ENCODE measurements at regions not wholly inside any gene's neighbourhood (a gene's known extent, or its start where the extent isn't known, plus 50 kb on each side); places are given as distances from the start of the nearest gene placed in this dataset.

GRCh38 chr5:73354406-73354805, 94.2 kb downstream of the FOXD1 start:
- Histone ChIP-seq H3K36me3 (ENCODE audit: control insufficient read depth, insufficient read depth, low read length) (no peaks in the 10 kb centered on the region), H3K4me3 (ENCODE audit: low read length) (no peak overlapping the region), H3K9ac (ENCODE audit: low read length) (no peak overlapping the region), H3K9me3 (ENCODE audit: control insufficient read depth, low read length) (no peaks in the 10 kb centered on the region), H3K4me1 (ENCODE audit: control insufficient read depth, insufficient read depth, low read length) (no peaks in the 10 kb centered on the region), H3K27me3 (ENCODE audit: control insufficient read depth, insufficient read depth, low read length) (peaks cover 17% of the 10 kb centered on the region)

DNA sequence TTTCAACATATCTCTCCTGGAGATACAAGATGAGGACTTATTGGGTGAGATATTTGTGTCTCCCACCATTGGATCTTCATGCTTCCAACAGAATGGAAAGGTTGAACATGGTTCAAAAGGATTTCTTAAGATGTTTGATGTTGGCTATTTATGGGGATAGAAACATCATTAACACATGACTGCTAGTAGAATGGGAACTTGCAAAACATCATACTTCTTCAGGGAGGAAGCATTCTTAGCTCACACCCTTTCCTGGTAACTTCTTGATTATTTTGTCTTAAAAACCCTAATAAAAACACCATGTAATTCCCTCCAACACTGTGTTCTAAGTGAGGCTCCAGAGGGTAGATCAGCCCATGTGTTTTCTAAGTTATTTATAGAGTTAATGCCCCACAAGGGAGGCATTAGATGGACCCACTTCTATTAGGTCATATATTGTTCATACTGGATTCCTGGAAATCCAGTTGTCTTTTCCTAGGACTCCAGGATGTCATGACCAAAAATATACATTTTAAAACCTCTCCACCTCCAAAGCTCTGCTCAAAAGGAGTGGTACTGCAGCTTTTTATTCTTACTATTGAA, 95.8 kb downstream of the FOXD1 start:
- H3K4me1 ChIP-seq (ENCODE audit: control insufficient read depth, insufficient read depth, low read length): no peaks in the 10 kb centered on the region
- no peaks in the 10 kb centered on the region for H3K9me3 ChIP-seq (ENCODE audit: control insufficient read depth, low read length)
- no peak overlapping the region for H3K4me3 ChIP-seq (ENCODE audit: low read length)
- H3K27me3 ChIP-seq (ENCODE audit: control insufficient read depth, insufficient read depth, low read length): peaks cover 14% of the 10 kb centered on the region
- no peak overlapping the region for H3K9ac ChIP-seq (ENCODE audit: low read length)
- no peaks in the 10 kb centered on the region for H3K36me3 ChIP-seq (ENCODE audit: control insufficient read depth, insufficient read depth, low read length)

- Histone ChIP-seq H3K9me3 (ENCODE audit: control insufficient read depth, low read length) (no peaks in the 10 kb centered on the region), H3K9ac (ENCODE audit: low read length) (no peak overlapping the region), H3K27me3 (ENCODE audit: control insufficient read depth, insufficient read depth, low read length) (peaks cover 9% of the 10 kb centered on the region), H3K4me1 (ENCODE audit: control insufficient read depth, insufficient read depth, low read length) (no peaks in the 10 kb centered on the region), H3K36me3 (ENCODE audit: control insufficient read depth, insufficient read depth, low read length) (no peaks in the 10 kb centered on the region), H3K4me3 (ENCODE audit: low read length) (no peak overlapping the region)
Measured at GRCh38 chr5:73352243-73352642, 96.3 kb downstream of the FOXD1 start.

DNA sequence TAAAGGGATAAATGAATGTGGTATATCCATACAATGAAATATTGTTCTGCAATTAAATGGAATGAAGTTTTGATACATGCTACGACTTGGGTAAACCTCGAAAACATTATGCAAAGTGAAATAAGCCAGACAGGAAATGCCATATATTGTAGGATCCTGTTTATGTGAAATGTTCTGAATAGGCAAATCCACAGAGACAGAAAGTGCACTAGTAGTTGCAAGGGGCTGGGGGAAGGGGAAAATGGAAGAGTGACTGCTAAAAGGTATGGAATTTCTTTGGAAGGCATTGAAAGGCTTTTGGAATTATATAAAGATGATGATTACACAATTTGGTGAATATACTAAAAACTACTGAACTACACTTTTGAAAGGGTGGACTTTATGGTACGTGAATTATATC, 97.0 kb downstream of the FOXD1 start:
- peaks cover 9% of the 10 kb centered on the region for H3K27me3 ChIP-seq (ENCODE audit: control insufficient read depth, insufficient read depth, low read length)
- no peaks in the 10 kb centered on the region for H3K4me1 ChIP-seq (ENCODE audit: control insufficient read depth, insufficient read depth, low read length)
- no peak overlapping the region for H3K9ac ChIP-seq (ENCODE audit: low read length)
- H3K9me3 ChIP-seq (ENCODE audit: control insufficient read depth, low read length): no peaks in the 10 kb centered on the region
- no peaks in the 10 kb centered on the region for H3K36me3 ChIP-seq (ENCODE audit: control insufficient read depth, insufficient read depth, low read length)
- no peak overlapping the region for H3K4me3 ChIP-seq (ENCODE audit: low read length)

DNA sequence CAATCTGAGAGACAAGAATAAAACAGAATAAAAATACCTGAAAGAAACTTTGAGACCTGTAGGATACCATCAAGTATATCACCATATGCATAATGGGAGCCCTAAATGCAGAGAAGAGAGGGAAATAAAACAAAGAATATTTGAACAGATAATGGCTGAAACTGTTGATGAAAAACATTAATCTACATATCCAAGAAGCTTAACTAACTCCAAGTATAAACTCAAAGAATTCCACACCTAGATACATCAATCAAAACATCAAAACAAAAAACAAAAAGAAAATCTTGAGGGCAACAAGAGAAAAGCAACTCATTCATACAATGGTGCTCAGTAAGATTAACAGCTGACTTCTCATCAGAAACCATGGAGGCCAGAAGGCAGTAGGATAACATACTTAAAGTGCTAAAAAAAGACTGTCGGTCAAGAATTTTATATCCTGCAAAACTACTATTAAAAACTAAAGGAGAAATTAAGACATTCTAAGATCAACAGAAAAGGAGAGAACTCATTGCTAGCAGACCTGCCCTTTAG, 101.6 kb downstream of the FOXD1 start:
- H3K9ac ChIP-seq (ENCODE audit: low read length): no peak overlapping the region
- no peak overlapping the region for H3K4me3 ChIP-seq (ENCODE audit: low read length)
- no peaks in the 10 kb centered on the region for H3K4me1 ChIP-seq (ENCODE audit: control insufficient read depth, insufficient read depth, low read length)
- peaks cover 3% of the 10 kb centered on the region for H3K27me3 ChIP-seq (ENCODE audit: control insufficient read depth, insufficient read depth, low read length)
- no peaks in the 10 kb centered on the region for H3K36me3 ChIP-seq (ENCODE audit: control insufficient read depth, insufficient read depth, low read length)
- no peaks in the 10 kb centered on the region for H3K9me3 ChIP-seq (ENCODE audit: control insufficient read depth, low read length)

DNA sequence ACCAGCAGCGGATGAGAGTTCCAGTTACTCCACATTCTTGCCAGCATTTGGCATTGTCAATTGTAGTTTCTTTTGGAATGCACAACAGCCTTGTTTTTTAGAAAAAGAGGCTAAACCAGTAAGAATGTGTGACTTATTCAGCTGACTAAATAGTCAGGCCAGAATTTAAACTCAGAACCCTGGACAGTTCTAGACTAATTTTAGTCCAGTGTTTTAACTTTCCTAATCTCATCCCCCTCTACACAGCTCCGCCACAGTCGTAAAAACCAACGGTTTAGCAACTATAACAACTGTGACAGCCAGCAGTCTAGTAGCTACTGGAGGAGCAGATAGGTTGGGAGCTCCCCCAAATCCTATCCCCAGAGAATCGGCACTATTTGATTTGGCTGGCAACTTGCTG, 103.7 kb downstream of the FOXD1 start:
- H3K9ac ChIP-seq (ENCODE audit: low read length): no peak overlapping the region
- no peaks in the 10 kb centered on the region for H3K36me3 ChIP-seq (ENCODE audit: control insufficient read depth, insufficient read depth, low read length)
- no peaks in the 10 kb centered on the region for H3K9me3 ChIP-seq (ENCODE audit: control insufficient read depth, low read length)
- no peak overlapping the region for H3K4me3 ChIP-seq (ENCODE audit: low read length)
- H3K27me3 ChIP-seq (ENCODE audit: control insufficient read depth, insufficient read depth, low read length): peaks cover 8% of the 10 kb centered on the region
- no peaks in the 10 kb centered on the region for H3K4me1 ChIP-seq (ENCODE audit: control insufficient read depth, insufficient read depth, low read length)

GRCh38 chr5:73339711-73340110, 108.9 kb downstream of the FOXD1 start:
- peaks cover 36% of the 10 kb centered on the region for H3K27me3 ChIP-seq (ENCODE audit: control insufficient read depth, insufficient read depth, low read length)
- no peak overlapping the region for H3K4me3 ChIP-seq (ENCODE audit: low read length)
- H3K9me3 ChIP-seq (ENCODE audit: control insufficient read depth, low read length): no peaks in the 10 kb centered on the region
- no peaks in the 10 kb centered on the region for H3K36me3 ChIP-seq (ENCODE audit: control insufficient read depth, insufficient read depth, low read length)
- H3K4me1 ChIP-seq (ENCODE audit: control insufficient read depth, insufficient read depth, low read length): no peaks in the 10 kb centered on the region
- no peak overlapping the region for H3K9ac ChIP-seq (ENCODE audit: low read length)

DNA sequence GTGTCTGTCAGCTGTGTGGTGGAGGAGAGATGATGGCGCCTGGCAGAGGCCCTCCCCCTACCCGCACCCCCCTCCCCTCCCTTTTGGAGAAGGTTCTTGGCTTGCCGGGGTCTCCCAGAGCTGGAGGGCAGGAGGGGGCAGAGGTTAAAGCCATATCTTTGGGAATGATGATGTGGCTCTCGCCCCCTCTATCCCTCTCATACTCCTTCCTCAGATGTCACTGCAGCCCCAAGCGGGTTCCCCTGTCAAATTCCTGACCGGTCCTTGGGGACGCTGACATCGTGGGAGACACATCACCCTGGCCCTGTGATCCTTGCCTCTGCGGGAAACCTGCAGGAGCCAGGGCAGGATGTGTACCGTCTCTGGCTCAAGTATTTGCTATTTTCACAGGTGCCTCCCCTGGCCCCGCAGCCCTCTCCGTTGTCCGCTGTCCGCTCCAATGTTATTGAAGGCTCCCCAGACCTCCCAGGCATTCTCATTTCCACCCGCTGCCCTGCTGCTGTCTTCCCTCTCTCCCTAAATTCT, 109.5 kb downstream of the FOXD1 start:
- Histone ChIP-seq H3K4me3 (ENCODE audit: low read length) (no peak overlapping the region), H3K36me3 (ENCODE audit: control insufficient read depth, insufficient read depth, low read length) (no peaks in the 10 kb centered on the region), H3K9ac (ENCODE audit: low read length) (no peak overlapping the region), H3K27me3 (ENCODE audit: control insufficient read depth, insufficient read depth, low read length) (peaks cover 42% of the 10 kb centered on the region), H3K4me1 (ENCODE audit: control insufficient read depth, insufficient read depth, low read length) (no peaks in the 10 kb centered on the region), H3K9me3 (ENCODE audit: control insufficient read depth, low read length) (no peaks in the 10 kb centered on the region)

GRCh38 chr5:73338256-73339050, 110.1 kb downstream of the FOXD1 start:
- no peaks in the 10 kb centered on the region for H3K9me3 ChIP-seq (ENCODE audit: control insufficient read depth, low read length)
- H3K27me3 ChIP-seq (ENCODE audit: control insufficient read depth, insufficient read depth, low read length): peaks cover 41% of the 10 kb centered on the region
- no peak overlapping the region for H3K9ac ChIP-seq (ENCODE audit: low read length)
- H3K36me3 ChIP-seq (ENCODE audit: control insufficient read depth, insufficient read depth, low read length): no peaks in the 10 kb centered on the region
- no peaks in the 10 kb centered on the region for H3K4me1 ChIP-seq (ENCODE audit: control insufficient read depth, insufficient read depth, low read length)
- H3K4me3 ChIP-seq (ENCODE audit: low read length): no peak overlapping the region

- Histone ChIP-seq H3K36me3 (ENCODE audit: control insufficient read depth, insufficient read depth, low read length) (no peaks in the 10 kb centered on the region), H3K9ac (ENCODE audit: low read length) (no peak overlapping the region), H3K27me3 (ENCODE audit: control insufficient read depth, insufficient read depth, low read length) (peaks cover 48% of the 10 kb centered on the region), H3K4me3 (ENCODE audit: low read length) (no peak overlapping the region), H3K9me3 (ENCODE audit: control insufficient read depth, low read length) (no peaks in the 10 kb centered on the region), H3K4me1 (ENCODE audit: control insufficient read depth, insufficient read depth, low read length) (no peaks in the 10 kb centered on the region)
Measured at GRCh38 chr5:73337586-73338255, 110.9 kb downstream of the FOXD1 start.

DNA sequence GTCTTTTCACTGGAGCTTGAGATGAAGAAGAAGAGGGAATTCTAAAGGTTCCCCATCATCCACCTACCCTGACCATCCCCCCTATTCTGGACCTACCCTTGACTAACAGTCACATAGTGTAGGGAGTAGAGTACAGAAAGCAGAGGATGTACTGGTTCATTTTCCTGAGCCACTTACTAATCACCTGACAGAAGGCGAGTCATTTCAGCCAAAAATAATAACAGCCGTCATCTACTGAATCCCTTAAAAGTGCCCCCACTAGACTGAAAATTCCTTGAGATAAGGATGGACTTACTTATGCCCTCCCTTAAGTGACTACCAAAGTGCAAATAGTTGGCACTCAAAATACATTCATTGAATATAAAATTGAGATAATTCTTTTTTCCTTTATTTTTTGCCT, 112.2 kb downstream of the FOXD1 start:
- no peaks in the 10 kb centered on the region for H3K4me1 ChIP-seq (ENCODE audit: control insufficient read depth, insufficient read depth, low read length)
- no peak overlapping the region for H3K9ac ChIP-seq (ENCODE audit: low read length)
- peaks cover 53% of the 10 kb centered on the region for H3K27me3 ChIP-seq (ENCODE audit: control insufficient read depth, insufficient read depth, low read length)
- no peaks in the 10 kb centered on the region for H3K9me3 ChIP-seq (ENCODE audit: control insufficient read depth, low read length)
- no peaks in the 10 kb centered on the region for H3K36me3 ChIP-seq (ENCODE audit: control insufficient read depth, insufficient read depth, low read length)
- H3K4me3 ChIP-seq (ENCODE audit: low read length): no peak overlapping the region
